ENCODE measurements at regions not wholly inside any gene's neighbourhood (a gene's known extent, or its start where the extent isn't known, plus 50 kb on each side); places are given as distances from the start of the nearest gene placed in this dataset.

- TF ChIP-seq CHD7 (IDR thresholded peaks at IDR 0.05; ENCODE audit: insufficient replicate concordance, low read length) (no peak), HDAC2 (IDR thresholded peaks at IDR 0.05; ENCODE audit: borderline replicate concordance in 1 of 2, low read depth in 2 of 2, low read length in 2 of 2) (no peak), SIRT6 (IDR thresholded peaks at IDR 0.05; ENCODE audit: low read length) (no peak), SRF (IDR thresholded peaks at IDR 0.05; ENCODE audit: low read depth, low read length) (no peak), ZNF274 (IDR thresholded peaks at IDR 0.05; ENCODE audit: borderline replicate concordance, extremely low read depth, low read length) (no peak), CEBPB (IDR thresholded peaks at IDR 0.05; ENCODE audit: low read depth, low read length) (no peak), PHF8 (conservative IDR thresholded peaks at IDR 0.05; ENCODE audit: low read depth, low read length) (no peak), YY1 (IDR thresholded peaks at IDR 0.05; ENCODE audit: low read depth, low read length) (no peak), EGR1 (IDR thresholded peaks at IDR 0.05; ENCODE audit: borderline replicate concordance, low read depth, low read length) (no peak), RNF2 (IDR thresholded peaks at IDR 0.05; ENCODE audit: borderline replicate concordance, low read depth, low read length, missing control alignments, poor library complexity, severe bottlenecking) (no peak), KDM1A (IDR thresholded peaks at IDR 0.05; ENCODE audit: borderline replicate concordance, low read length) (no peak)
These were observed 107.2 kb upstream of the EDEM3 start (continued) for GRCh38 chr1:184861755-184862336.
